AG09319 (cell line): ENCODE measurements at regions not wholly inside any gene's neighbourhood (a gene's known extent, or its start where the extent isn't known, plus 50 kb on each side); places are given as distances from the start of the nearest gene placed in this dataset.

ENCODE experiments used
- DNase-seq: peaks from one replicate; pipeline ENCODE4 v3.0.0-alpha.2; 2010; ENCODE audit warnings: low read depth; ENCODE audit errors: extremely low read depth
- TF ChIP-seq, protein P1 (sequence below): IDR thresholded peaks from 2 replicates; pipeline ENCODE4 v1.5.1; 2011; ENCODE audit warnings: low read depth, mild to moderate bottlenecking, inconsistent platforms, low read length, moderate library complexity

DNA sequence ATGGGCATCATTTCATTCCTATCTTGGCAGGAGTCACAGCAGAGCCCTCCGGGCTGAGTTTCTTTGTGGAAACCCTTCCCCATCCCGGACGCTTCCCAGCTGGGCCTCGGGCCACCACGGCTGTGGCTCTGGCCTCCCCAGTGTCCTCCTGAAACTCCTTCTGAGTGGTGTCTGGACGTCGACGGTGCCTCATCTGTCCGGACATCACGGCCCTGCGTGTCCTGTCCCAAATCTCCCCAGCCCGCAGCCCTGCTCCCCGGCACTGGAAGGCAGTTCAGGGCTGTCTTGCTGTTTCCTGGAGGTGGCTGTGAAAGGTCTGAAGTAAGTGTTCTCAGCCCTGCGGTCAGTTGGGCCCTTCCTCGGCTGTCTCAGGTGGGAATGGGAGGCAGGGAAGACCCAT is 99.8 kb upstream of the TMEM18 start:
- TF ChIP-seq, protein P1, sequence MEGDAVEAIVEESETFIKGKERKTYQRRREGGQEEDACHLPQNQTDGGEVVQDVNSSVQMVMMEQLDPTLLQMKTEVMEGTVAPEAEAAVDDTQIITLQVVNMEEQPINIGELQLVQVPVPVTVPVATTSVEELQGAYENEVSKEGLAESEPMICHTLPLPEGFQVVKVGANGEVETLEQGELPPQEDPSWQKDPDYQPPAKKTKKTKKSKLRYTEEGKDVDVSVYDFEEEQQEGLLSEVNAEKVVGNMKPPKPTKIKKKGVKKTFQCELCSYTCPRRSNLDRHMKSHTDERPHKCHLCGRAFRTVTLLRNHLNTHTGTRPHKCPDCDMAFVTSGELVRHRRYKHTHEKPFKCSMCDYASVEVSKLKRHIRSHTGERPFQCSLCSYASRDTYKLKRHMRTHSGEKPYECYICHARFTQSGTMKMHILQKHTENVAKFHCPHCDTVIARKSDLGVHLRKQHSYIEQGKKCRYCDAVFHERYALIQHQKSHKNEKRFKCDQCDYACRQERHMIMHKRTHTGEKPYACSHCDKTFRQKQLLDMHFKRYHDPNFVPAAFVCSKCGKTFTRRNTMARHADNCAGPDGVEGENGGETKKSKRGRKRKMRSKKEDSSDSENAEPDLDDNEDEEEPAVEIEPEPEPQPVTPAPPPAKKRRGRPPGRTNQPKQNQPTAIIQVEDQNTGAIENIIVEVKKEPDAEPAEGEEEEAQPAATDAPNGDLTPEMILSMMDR = no peak
- DNase-seq = no peak

- DNase-seq = no peak
- TF ChIP-seq, protein P1 = no peak
These were observed 99.3 kb upstream of the TMEM18 start for GRCh38 chr2:776487-776886.

DNA sequence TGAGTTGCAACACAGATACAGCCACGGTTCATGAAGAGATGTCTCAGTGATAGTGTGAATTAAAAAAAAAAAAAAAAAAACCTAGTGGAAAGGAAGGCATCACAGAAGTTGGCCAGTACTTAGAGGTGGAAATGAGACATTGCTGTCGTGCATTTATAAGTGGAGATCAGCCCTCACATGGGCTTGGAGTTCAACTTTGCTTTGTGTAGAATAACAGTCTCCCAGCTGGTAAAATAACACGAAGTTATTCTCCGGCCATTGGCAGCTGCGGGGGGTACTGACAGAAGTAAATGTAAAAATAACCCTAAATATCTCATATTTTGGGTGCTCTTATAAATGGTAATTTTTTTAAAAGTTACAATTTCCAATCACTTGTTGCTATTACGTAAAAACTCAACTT is 98.8 kb upstream of the TMEM18 start:
- TF ChIP-seq, protein P1 = no peak
- DNase-seq = no peak

GRCh38 chr2:774436-774835 is 97.2 kb upstream of the TMEM18 start:
- TF ChIP-seq, protein P1 = no peak
- DNase-seq = no peak

DNA sequence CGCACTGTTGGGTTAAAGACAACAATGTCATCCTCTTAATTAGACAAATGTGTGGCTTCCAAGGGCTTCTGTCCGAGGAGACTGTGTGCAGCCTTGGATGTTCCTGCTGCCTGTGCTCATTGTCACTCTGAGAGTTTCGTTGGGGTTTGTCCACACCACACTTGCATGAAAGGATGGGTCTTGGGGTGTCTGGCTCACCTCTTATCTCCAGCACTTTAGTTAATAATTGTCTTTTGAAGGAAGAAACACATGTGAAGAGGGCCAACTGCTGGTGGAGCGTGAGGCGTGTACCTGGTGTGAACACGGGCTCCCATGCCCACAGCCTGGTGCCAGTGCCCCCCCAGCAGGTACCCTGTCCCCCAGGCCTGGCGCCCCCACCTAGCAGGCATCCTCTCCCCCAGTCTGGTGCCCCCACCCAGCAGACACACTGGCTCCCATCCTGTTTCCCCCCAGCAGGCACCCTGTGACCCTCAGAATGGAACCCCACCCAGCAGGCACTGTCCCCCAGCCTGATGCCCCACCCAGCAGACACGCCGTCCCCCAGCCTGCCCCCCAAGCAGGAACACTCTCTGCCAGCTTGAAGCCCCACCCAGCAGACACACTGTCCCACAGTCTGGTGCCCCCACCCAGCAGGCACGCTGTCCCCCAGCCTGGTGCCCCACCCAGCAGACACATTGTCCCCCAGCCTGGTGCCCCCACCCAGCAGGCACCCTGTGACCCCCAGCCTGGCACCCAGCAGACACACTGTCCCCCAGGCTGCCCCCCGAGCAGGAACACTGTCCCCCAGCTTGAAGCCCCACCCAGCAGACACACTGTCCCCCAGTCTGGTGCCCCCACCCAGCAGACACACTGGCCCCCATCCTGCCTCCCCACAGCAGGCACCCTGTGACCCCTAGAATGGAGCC is 96.3 kb upstream of the TMEM18 start:
- DNase-seq = no peak
- TF ChIP-seq, protein P1 = no peak

DNA sequence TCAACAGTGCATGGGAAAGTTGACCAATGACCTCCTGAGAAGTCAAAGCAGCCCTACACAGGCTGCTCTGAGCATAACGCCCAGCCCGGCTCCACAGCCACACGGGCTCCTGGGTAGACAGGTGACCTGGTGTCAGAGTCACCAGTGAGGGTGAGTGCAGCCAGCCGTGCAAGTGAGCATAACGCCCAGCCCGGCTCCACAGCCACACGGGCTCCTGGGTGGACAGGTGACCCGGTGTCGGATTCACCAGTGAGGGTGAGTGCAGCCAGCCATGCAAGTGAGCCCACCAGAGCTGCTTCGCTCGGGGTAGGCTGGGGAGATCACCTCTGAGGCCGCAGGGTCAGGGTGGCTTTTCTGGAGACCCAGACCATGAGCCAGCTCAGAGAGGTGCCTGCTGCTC is 94.3 kb upstream of the TMEM18 start:
- TF ChIP-seq, protein P1 = no peak
- DNase-seq = no peak

- TF ChIP-seq, protein P1 = no peak
- no peak for DNase-seq
These were observed 93.6 kb upstream of the TMEM18 start for GRCh38 chr2:770776-771175.
